ENCODE measurements at regions not wholly inside any gene's neighbourhood (a gene's known extent, or its start where the extent isn't known, plus 50 kb on each side); places are given as distances from the start of the nearest gene placed in this dataset.

- Histone ChIP-seq H3K4me1 (no peaks in the 10 kb centered on the region), H3K4me3 (no peak overlapping the region), H3K9me3 (no peaks in the 10 kb centered on the region), H3K27ac (no peak overlapping the region), H3K27me3 (ENCODE audit: low read depth) (no peaks in the 10 kb centered on the region), H3K36me3 (no peaks in the 10 kb centered on the region)
- TF ChIP-seq CTCF (IDR thresholded peaks at IDR 0.05) = no peak
- DNase-seq (no peak), ATAC-seq (no peak)
- intact Hi-C loops (cut with DNase I) = no loop called here
These were observed 86.0 kb downstream of the C11orf87 start for GRCh38 chr11:109507836-109508561.

- intact Hi-C loops (cut with DNase I) = no loop called here
- Histone ChIP-seq H3K27ac (no peak overlapping the region), H3K9me3 (no peaks in the 10 kb centered on the region), H3K4me1 (no peaks in the 10 kb centered on the region), H3K36me3 (no peaks in the 10 kb centered on the region), H3K27me3 (ENCODE audit: low read depth) (no peaks in the 10 kb centered on the region), H3K4me3 (no peak overlapping the region)
- ATAC-seq = no peak
- TF ChIP-seq CTCF (IDR thresholded peaks at IDR 0.05) = no peak
- DNase-seq = no peak
These were observed 87.0 kb downstream of the C11orf87 start for GRCh38 chr11:109508943-109509342.

GRCh38 chr11:109510316-109510715 lies 88.3 kb downstream of the C11orf87 start:
- TF ChIP-seq CTCF (IDR thresholded peaks at IDR 0.05) = no peak
- Histone ChIP-seq H3K4me3 (no peak overlapping the region), H3K36me3 (no peaks in the 10 kb centered on the region), H3K27ac (no peak overlapping the region), H3K27me3 (ENCODE audit: low read depth) (no peaks in the 10 kb centered on the region), H3K9me3 (no peaks in the 10 kb centered on the region), H3K4me1 (no peaks in the 10 kb centered on the region)
- DNase-seq (no peak), ATAC-seq (no peak)
- intact Hi-C loops (cut with DNase I) = no loop called here

- intact Hi-C loops (cut with DNase I) = no loop called here
- Histone ChIP-seq H3K27me3 (ENCODE audit: low read depth) (no peaks in the 10 kb centered on the region), H3K4me3 (no peak overlapping the region), H3K36me3 (no peaks in the 10 kb centered on the region), H3K27ac (no peak overlapping the region), H3K9me3 (no peaks in the 10 kb centered on the region), H3K4me1 (no peaks in the 10 kb centered on the region)
- DNase-seq = no peak
- ATAC-seq = no peak
- no peak for TF ChIP-seq CTCF (IDR thresholded peaks at IDR 0.05)
These were observed 89.6 kb downstream of the C11orf87 start for GRCh38 chr11:109511598-109511997.

- Histone ChIP-seq H3K4me1 (no peaks in the 10 kb centered on the region), H3K4me3 (no peak overlapping the region), H3K36me3 (no peaks in the 10 kb centered on the region), H3K27ac (no peak overlapping the region), H3K9me3 (no peaks in the 10 kb centered on the region), H3K27me3 (ENCODE audit: low read depth) (no peaks in the 10 kb centered on the region)
- intact Hi-C loops (cut with DNase I) = no loop called here
- ATAC-seq (no peak), DNase-seq (no peak)
- TF ChIP-seq CTCF (IDR thresholded peaks at IDR 0.05) = no peak
These were observed 90.3 kb downstream of the C11orf87 start for GRCh38 chr11:109512249-109512648.
